ENCODE measurements at regions not wholly inside any gene's neighbourhood (a gene's known extent, or its start where the extent isn't known, plus 50 kb on each side); places are given as distances from the start of the nearest gene placed in this dataset.

DNA sequence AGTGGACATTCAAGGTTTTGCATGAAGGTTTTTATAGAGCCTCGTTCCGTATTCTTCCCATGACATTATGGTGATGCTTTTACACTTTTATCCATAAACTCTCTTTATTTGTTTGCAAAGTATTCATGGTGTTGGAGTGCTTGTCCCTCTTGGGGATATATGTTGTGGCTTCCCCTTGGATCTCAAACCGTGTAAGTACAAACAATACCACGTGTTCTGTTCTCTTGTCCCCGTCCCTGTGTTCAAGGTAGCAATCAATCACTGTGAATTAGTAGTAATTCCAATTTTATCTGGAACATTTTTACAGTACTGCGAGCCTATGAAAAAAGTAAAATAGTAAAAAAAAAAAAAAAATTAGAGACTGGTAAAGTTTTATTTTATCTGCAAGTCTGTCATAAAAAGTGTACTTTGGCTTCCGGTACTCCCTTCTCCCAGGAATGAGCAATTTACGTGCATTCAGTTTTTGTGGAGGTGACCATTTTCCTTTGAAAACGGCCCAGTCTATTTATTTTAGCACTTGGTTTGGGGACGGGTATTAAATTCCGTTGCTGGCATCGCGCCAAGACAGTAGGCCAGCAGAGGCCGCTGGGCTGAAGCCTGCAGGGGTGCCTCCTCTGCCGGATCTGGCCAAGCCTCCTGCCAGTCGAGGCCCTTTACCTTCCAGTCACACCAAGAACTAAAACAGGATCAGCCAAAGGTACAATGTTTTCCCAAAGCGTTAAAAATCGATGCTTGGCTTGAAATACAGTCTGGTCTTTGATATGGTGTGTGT lies 175.7 kb downstream of the SOCS6 start:
- no peak overlapping the region for H3K27ac Mint-ChIP-seq
- peak overlapping the region; percentile 44 for H3K4me3 Mint-ChIP-seq
- peaks cover 21% of the 10 kb centered on the region for H3K27me3 Mint-ChIP-seq
- no peaks in the 10 kb centered on the region for H3K36me3 Mint-ChIP-seq (ENCODE audit: low read depth)
- peak; percentile 29 for ATAC-seq (replicated peaks)
- H3K4me1 Mint-ChIP-seq: no peaks in the 10 kb centered on the region
- H3K9me3 Mint-ChIP-seq: no peaks in the 10 kb centered on the region

GRCh38 chr18:70463085-70463484 lies 174.2 kb downstream of the SOCS6 start:
- Mint-ChIP-seq H3K4me1 (no peaks in the 10 kb centered on the region), H3K27ac (no peak overlapping the region), H3K9me3 (no peaks in the 10 kb centered on the region), H3K36me3 (ENCODE audit: low read depth) (no peaks in the 10 kb centered on the region), H3K4me3 (no peak overlapping the region), H3K27me3 (peaks cover 29% of the 10 kb centered on the region)
- ATAC-seq (replicated peaks): no peak

DNA sequence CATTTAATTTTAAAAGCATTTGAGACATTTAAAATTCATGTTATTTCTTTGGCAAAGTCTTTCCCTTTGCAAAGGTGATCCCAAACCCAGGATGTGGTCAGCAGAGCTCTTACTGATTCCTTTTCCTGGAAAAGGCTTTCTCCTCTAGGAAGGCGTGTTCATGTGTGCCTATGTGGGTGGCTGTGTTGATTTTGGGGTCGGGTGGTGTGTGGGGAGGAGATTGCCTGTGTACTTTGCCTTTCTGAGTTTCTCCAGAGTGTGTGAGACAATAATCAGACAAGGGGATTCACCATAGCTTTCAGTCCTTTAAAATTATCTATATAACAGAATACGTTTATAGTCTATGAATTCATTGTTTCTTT lies 173.2 kb downstream of the SOCS6 start:
- H3K4me1 Mint-ChIP-seq: no peaks in the 10 kb centered on the region
- no peaks in the 10 kb centered on the region for H3K36me3 Mint-ChIP-seq (ENCODE audit: low read depth)
- no peak overlapping the region for H3K4me3 Mint-ChIP-seq
- H3K9me3 Mint-ChIP-seq: no peaks in the 10 kb centered on the region
- peaks cover 29% of the 10 kb centered on the region for H3K27me3 Mint-ChIP-seq
- ATAC-seq (replicated peaks): no peak
- no peak overlapping the region for H3K27ac Mint-ChIP-seq

DNA sequence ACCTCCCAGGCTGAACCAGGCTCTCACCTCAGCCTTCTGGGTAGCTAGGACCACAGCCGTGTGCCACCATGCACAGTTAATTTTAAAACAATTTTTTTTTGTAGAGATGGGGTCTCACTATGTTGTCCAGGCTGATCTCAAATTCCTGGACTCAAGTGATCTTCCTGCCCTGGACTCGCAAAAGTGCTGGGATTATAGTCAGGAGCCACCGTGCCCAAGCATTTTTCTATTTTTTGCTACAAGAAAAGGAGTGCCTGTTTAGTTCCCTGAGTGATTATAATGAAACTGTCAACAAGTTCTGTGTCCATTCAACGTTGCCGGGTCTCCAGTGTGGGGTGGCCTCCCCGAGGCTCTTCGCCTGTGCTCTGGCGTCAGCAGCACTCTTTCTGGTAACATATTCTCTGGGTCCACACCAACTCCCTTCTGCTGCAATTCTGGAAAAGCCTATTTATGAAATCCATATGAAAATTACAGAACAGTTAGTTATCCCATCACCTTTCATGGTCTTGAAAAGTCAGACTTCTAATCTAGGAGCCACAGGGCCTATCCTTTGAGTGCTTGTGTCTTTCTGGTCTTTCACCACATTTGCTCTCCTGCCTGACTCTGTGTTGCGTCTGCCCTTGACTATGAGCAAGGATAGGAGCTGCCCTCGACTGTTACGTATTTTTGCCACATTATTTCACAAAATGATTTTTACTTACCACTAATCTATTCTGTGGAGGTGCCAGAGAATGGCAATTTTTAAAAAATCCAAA lies 172.7 kb downstream of the SOCS6 start:
- Mint-ChIP-seq H3K27ac (no peak overlapping the region), H3K36me3 (ENCODE audit: low read depth) (no peaks in the 10 kb centered on the region), H3K4me1 (no peaks in the 10 kb centered on the region), H3K9me3 (no peaks in the 10 kb centered on the region), H3K4me3 (no peak overlapping the region), H3K27me3 (peaks cover 29% of the 10 kb centered on the region)
- ATAC-seq (replicated peaks): no peak

GRCh38 chr18:70459731-70460130 lies 170.9 kb downstream of the SOCS6 start:
- Mint-ChIP-seq H3K36me3 (ENCODE audit: low read depth) (no peaks in the 10 kb centered on the region), H3K4me3 (no peak overlapping the region), H3K27me3 (peaks cover 29% of the 10 kb centered on the region), H3K27ac (no peak overlapping the region), H3K9me3 (no peaks in the 10 kb centered on the region), H3K4me1 (no peaks in the 10 kb centered on the region)
- ATAC-seq (replicated peaks): no peak

- peaks cover 29% of the 10 kb centered on the region for H3K27me3 Mint-ChIP-seq
- H3K4me3 Mint-ChIP-seq: no peak overlapping the region
- no peaks in the 10 kb centered on the region for H3K4me1 Mint-ChIP-seq
- H3K36me3 Mint-ChIP-seq (ENCODE audit: low read depth): no peaks in the 10 kb centered on the region
- no peak for ATAC-seq (replicated peaks)
- no peaks in the 10 kb centered on the region for H3K9me3 Mint-ChIP-seq
- H3K27ac Mint-ChIP-seq: no peak overlapping the region
Observed at GRCh38 chr18:70459251-70459650, 170.4 kb downstream of the SOCS6 start.

- peaks cover 20% of the 10 kb centered on the region for H3K27me3 Mint-ChIP-seq
- H3K36me3 Mint-ChIP-seq (ENCODE audit: low read depth): no peaks in the 10 kb centered on the region
- H3K27ac Mint-ChIP-seq: no peak overlapping the region
- H3K4me3 Mint-ChIP-seq: no peak overlapping the region
- no peak for ATAC-seq (replicated peaks)
- H3K9me3 Mint-ChIP-seq: no peaks in the 10 kb centered on the region
- H3K4me1 Mint-ChIP-seq: no peaks in the 10 kb centered on the region
Observed at GRCh38 chr18:70457788-70458187, 168.9 kb downstream of the SOCS6 start.

DNA sequence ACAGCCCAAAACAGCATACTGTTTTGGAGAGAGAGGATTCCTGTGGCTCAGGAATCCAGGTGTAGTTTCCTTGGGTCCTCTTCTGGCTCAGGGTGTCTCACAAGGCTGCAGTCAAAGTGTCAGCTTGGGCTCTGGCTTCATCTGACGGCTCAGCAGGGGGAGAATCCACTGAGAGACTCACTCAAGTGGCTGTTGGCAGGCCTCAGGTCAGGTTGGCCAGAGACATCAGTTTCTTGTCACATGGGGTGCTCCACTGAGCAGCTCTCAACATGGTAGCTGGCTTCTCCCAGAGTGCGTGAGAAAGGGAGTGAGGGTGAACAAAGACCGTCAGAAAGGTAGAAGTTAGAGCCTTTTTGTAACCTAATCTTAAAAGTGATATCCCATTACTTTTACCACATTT lies 168.4 kb downstream of the SOCS6 start:
- peaks cover 16% of the 10 kb centered on the region for H3K27me3 Mint-ChIP-seq
- H3K36me3 Mint-ChIP-seq (ENCODE audit: low read depth): no peaks in the 10 kb centered on the region
- no peak overlapping the region for H3K27ac Mint-ChIP-seq
- no peak overlapping the region for H3K4me3 Mint-ChIP-seq
- no peak for ATAC-seq (replicated peaks)
- no peaks in the 10 kb centered on the region for H3K9me3 Mint-ChIP-seq
- H3K4me1 Mint-ChIP-seq: no peaks in the 10 kb centered on the region

DNA sequence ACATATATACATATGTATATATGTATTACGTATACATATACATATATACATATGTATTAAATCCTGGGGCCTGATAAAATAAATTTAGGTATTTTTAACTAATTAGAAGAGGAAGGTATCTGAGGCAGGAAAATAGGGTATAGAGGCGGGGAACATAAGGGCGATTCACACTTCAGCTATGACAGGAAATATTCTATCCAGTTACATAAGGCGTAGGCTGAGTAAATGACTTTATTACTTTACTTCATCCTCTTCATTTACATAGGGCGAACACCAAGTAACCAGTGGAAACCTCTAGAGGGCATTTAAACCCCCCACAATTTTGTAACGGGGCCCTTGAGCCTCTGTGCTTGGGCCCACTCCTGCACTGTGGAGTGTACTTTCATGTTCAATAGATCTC lies 167.5 kb downstream of the SOCS6 start:
- H3K27me3 Mint-ChIP-seq: peaks cover 8% of the 10 kb centered on the region
- no peaks in the 10 kb centered on the region for H3K9me3 Mint-ChIP-seq
- no peak overlapping the region for H3K4me3 Mint-ChIP-seq
- no peaks in the 10 kb centered on the region for H3K4me1 Mint-ChIP-seq
- H3K36me3 Mint-ChIP-seq (ENCODE audit: low read depth): no peaks in the 10 kb centered on the region
- H3K27ac Mint-ChIP-seq: no peak overlapping the region
- ATAC-seq (replicated peaks): no peak

DNA sequence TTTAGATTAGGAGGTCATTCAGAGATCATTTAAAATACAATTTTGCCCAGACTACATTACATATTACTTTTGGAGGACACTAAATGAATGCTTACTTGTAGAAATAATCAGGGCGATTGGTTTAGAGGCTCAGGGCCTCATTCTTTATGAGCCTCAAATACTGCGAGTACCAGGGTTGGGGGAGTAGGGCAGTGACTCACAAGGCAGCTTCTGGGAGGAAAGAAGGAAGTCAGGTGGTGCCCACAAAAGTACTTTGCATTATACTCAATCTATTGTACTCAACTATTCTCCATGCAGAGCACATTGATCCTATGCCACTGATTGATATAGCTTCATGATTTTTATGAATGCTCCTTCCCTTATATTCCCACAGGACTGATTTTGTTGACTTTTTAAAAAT lies 166.9 kb downstream of the SOCS6 start:
- Mint-ChIP-seq H3K9me3 (no peaks in the 10 kb centered on the region), H3K27ac (no peak overlapping the region), H3K4me1 (no peaks in the 10 kb centered on the region), H3K36me3 (ENCODE audit: low read depth) (no peaks in the 10 kb centered on the region), H3K4me3 (no peak overlapping the region), H3K27me3 (peaks cover 8% of the 10 kb centered on the region)
- ATAC-seq (replicated peaks): no peak

DNA sequence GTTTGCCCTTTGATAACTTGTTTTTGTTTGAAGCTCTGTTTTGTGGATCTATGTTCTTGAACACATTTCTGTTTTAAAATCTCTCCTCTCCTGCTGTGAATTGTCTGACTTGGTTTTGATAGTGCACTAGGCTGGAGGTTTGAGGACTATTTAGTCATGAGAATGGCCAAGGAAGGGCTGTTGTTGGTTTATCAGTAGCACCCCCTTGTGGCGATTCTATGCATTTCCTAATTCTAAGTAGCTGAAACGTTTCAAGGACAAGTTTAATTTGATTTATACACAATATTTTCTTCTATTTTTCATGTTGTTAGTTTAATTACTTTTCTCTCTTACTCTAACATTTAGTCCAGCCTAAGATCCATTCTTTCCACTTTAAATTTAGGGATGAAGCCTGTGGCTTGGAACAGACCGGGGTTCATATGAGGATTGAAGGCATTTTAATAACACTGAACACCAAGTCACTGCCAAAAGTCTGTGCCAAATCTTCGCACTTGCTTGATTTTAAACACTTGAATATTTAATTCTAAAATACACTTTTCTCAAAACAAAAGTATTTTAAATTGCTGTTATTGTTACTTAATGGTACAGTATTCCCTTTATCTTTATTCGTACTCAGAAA lies 166.0 kb downstream of the SOCS6 start:
- ATAC-seq (replicated peaks): peak; percentile 56
- no peaks in the 10 kb centered on the region for H3K36me3 Mint-ChIP-seq (ENCODE audit: low read depth)
- peaks cover 8% of the 10 kb centered on the region for H3K27me3 Mint-ChIP-seq
- H3K4me1 Mint-ChIP-seq: no peaks in the 10 kb centered on the region
- H3K9me3 Mint-ChIP-seq: no peaks in the 10 kb centered on the region
- H3K27ac Mint-ChIP-seq: no peak overlapping the region
- no peak overlapping the region for H3K4me3 Mint-ChIP-seq

- Mint-ChIP-seq H3K27ac (no peak overlapping the region), H3K4me1 (no peaks in the 10 kb centered on the region), H3K27me3 (no peaks in the 10 kb centered on the region), H3K9me3 (no peaks in the 10 kb centered on the region), H3K36me3 (ENCODE audit: low read depth) (no peaks in the 10 kb centered on the region), H3K4me3 (no peak overlapping the region)
- ATAC-seq (replicated peaks): no peak
Observed at GRCh38 chr18:70453058-70453775, 164.4 kb downstream of the SOCS6 start.

GRCh38 chr18:70452501-70452900 lies 163.7 kb downstream of the SOCS6 start:
- Mint-ChIP-seq H3K9me3 (no peaks in the 10 kb centered on the region), H3K27me3 (peaks cover under 1% of the 10 kb centered on the region), H3K36me3 (ENCODE audit: low read depth) (no peaks in the 10 kb centered on the region), H3K4me1 (no peaks in the 10 kb centered on the region), H3K4me3 (no peak overlapping the region), H3K27ac (no peak overlapping the region)
- no peak for ATAC-seq (replicated peaks)

DNA sequence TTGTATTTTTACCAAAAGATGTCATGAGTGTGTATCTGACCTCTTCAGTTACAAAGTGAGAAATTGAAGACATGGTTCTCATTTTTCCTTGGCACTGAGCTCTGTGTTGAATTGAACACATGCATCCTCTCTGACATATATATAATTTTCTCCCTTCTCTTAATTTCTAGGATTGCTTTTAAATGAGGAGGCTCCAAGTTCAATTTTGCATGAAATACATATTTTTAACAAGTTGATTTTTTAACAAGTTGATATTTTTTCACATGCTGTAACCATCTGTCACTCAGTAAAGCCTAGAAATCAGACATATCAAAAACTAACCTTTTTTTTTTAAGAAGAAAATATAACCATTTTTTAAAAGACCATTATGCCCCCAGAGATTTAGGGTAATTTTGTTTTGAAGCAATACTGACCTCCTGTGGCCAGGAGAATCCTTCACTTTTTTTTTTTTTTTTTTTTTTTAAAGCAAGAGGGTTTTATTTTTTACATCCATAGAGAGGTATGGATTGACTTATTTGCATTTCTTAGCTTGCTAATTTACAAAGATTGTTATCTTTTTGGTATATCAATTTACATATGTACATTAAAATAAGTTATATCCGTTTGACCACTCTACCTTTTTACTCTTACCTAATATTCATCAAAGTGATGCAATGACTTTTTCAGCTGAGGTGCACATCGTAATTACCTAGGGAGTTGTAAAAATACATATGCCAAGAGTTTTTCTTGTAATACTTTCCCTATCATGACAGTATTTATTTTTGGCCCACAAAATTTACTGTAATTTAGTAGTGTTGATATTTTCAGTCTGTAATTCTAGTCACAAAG lies 161.8 kb downstream of the SOCS6 start:
- H3K27me3 Mint-ChIP-seq: peaks cover 4% of the 10 kb centered on the region
- no peaks in the 10 kb centered on the region for H3K4me1 Mint-ChIP-seq
- no peak overlapping the region for H3K4me3 Mint-ChIP-seq
- no peak overlapping the region for H3K27ac Mint-ChIP-seq
- no peak for ATAC-seq (replicated peaks)
- H3K36me3 Mint-ChIP-seq (ENCODE audit: low read depth): no peaks in the 10 kb centered on the region
- no peaks in the 10 kb centered on the region for H3K9me3 Mint-ChIP-seq

Measured in activated T-helper 17 cell treated with anti-CD3 and anti-CD28 coated beads, Interleukin-2, amount 50 U/mL, for 72 hours (primary cell).